ENCODE measurements at regions not wholly inside any gene's neighbourhood (a gene's known extent, or its start where the extent isn't known, plus 50 kb on each side); places are given as distances from the start of the nearest gene placed in this dataset.

DNA sequence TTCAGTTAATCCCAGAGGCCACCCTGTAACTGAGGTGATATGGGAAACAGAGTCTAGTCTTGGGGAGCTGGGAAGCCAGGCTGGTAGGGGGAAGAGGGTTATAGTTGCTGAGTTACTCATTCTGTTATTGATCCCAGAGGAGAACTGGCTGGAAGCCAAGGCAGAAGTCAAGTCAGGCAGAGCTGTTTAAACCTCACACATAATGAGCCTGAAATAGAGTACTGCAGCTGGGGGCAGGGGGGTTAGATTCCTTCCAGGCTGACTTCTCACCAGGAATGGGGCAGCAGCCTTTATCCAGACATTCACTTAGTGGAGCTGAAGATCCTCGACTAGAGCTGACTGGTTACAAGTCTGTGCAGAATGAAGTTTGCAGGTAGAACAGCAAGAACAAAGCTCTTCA, 144.9 kb downstream of the C4orf33 start:
- DNase-seq (ENCODE audit: extremely low read depth in 1 of 4, low spot score in 3 of 4) = no peak
- no peaks in the 10 kb centered on the region for H3K79me2 ChIP-seq (ENCODE audit: control insufficient read depth, insufficient read depth, low read length)
- no peak for FAIRE-seq
- no peaks in the 10 kb centered on the region for H3K9me1 ChIP-seq (ENCODE audit: control insufficient read depth, insufficient read depth, low read length)
- no peaks in the 10 kb centered on the region for H3K36me3 ChIP-seq (ENCODE audit: control insufficient read depth, insufficient read depth, low read length)
- H3K27ac ChIP-seq (ENCODE audit: extremely low read depth, low read depth, low read length) = no peak overlapping the region
- CTCF ChIA-PET (ENCODE audit: low intra/inter-chr PET ratio) = no interaction called here
- H4K20me1 ChIP-seq (replicated peaks; ENCODE audit: control insufficient read depth, insufficient read depth, low read length) = no peaks in the 10 kb centered on the region
- H3K9ac ChIP-seq (ENCODE audit: insufficient read depth in 1 of 2, low read depth in 2 of 2, low read length in 2 of 2) = no peak overlapping the region
- BruUV-seq (replicated peaks) = no TSS peak
- intact Hi-C loops (cut with micrococcal nuclease) = no loop called here
- no peak overlapping the region for H2AFZ ChIP-seq (ENCODE audit: low read depth, low read length)
- H3K4me1 ChIP-seq (replicated peaks in 1 of 2; ENCODE audit: control insufficient read depth in 2 of 2, insufficient read depth in 2 of 2, low read length in 2 of 2) = no peaks in the 10 kb centered on the region
- H3K4me3 ChIP-seq = no peak overlapping the region
- no peaks in the 10 kb centered on the region; a peak in 1 of 5 replicates for H3K27me3 ChIP-seq (ENCODE audit: control insufficient read depth in 2 of 2, insufficient read depth in 2 of 2, low read length in 2 of 2)
- ATAC-seq = no peak
- in situ Hi-C loops (cut with MboI) = no loop called here
- 0% methylated on average over 1 of the region's 1 CpG for WGBS (ENCODE audit: insufficient coverage, low coverage, missing lambda C conversion rate)
- H3K4me2 ChIP-seq (ENCODE audit: insufficient read depth, low read length) = no peak overlapping the region
- no peaks in the 10 kb centered on the region for H3K9me3 ChIP-seq (replicated peaks; ENCODE audit: control insufficient read depth, insufficient read depth, low read depth, low read length)
- POLR2A ChIA-PET = no interaction called here
- TF ChIP-seq KLF1 (tag; IDR thresholded peaks at IDR 0.05) = no peak
- TF ChIP-seq RAD51 (IDR thresholded peaks at IDR 0.05; ENCODE audit: borderline replicate concordance, low read depth) = no peak
- TF ChIP-seq ZNF668 (CRISPR knock-in tag; IDR thresholded peaks at IDR 0.05) = no peak
- no peak for TF ChIP-seq TFAM (CRISPR knock-in tag; conservative IDR thresholded peaks at IDR 0.05)
- TF ChIP-seq PHB2 (IDR thresholded peaks at IDR 0.05; ENCODE audit: low read depth) = no peak
- TF ChIP-seq ZC3H8 (IDR thresholded peaks at IDR 0.05) = no peak
- no peak for TF ChIP-seq FOXP1 (CRISPR knock-in tag; IDR thresholded peaks at IDR 0.05)
- no peak for TF ChIP-seq SNIP1 (IDR thresholded peaks at IDR 0.05; ENCODE audit: low read depth)
- TF ChIP-seq, protein P1, sequence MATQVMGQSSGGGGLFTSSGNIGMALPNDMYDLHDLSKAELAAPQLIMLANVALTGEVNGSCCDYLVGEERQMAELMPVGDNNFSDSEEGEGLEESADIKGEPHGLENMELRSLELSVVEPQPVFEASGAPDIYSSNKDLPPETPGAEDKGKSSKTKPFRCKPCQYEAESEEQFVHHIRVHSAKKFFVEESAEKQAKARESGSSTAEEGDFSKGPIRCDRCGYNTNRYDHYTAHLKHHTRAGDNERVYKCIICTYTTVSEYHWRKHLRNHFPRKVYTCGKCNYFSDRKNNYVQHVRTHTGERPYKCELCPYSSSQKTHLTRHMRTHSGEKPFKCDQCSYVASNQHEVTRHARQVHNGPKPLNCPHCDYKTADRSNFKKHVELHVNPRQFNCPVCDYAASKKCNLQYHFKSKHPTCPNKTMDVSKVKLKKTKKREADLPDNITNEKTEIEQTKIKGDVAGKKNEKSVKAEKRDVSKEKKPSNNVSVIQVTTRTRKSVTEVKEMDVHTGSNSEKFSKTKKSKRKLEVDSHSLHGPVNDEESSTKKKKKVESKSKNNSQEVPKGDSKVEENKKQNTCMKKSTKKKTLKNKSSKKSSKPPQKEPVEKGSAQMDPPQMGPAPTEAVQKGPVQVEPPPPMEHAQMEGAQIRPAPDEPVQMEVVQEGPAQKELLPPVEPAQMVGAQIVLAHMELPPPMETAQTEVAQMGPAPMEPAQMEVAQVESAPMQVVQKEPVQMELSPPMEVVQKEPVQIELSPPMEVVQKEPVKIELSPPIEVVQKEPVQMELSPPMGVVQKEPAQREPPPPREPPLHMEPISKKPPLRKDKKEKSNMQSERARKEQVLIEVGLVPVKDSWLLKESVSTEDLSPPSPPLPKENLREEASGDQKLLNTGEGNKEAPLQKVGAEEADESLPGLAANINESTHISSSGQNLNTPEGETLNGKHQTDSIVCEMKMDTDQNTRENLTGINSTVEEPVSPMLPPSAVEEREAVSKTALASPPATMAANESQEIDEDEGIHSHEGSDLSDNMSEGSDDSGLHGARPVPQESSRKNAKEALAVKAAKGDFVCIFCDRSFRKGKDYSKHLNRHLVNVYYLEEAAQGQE (IDR thresholded peaks at IDR 0.05; ENCODE audit: borderline replicate concordance) = no peak
- TF ChIP-seq, protein P1 (CRISPR knock-in tag; IDR thresholded peaks at IDR 0.05; ENCODE audit: low read depth) = no peak
- no peak for TF ChIP-seq RNF2 (IDR thresholded peaks at IDR 0.05)
- TF ChIP-seq ZFPM2 (CRISPR knock-in tag; IDR thresholded peaks at IDR 0.05) = no peak
- TF ChIP-seq, protein P2, sequence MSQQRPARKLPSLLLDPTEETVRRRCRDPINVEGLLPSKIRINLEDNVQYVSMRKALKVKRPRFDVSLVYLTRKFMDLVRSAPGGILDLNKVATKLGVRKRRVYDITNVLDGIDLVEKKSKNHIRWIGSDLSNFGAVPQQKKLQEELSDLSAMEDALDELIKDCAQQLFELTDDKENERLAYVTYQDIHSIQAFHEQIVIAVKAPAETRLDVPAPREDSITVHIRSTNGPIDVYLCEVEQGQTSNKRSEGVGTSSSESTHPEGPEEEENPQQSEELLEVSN (IDR thresholded peaks at IDR 0.05; ENCODE audit: borderline replicate concordance in 1 of 2, extremely low read depth in 1 of 2, insufficient read depth in 1 of 2, insufficient read length in 1 of 2, low read depth in 1 of 2, low read length in 1 of 2, poor library complexity in 1 of 2, severe bottlenecking in 1 of 2) = no peak
- no peak for TF ChIP-seq MYNN (IDR thresholded peaks at IDR 0.05)
- TF ChIP-seq MYNN (CRISPR knock-in tag; IDR thresholded peaks at IDR 0.05) = no peak
- TF ChIP-seq MAZ (CRISPR knock-in tag; conservative IDR thresholded peaks at IDR 0.05 in 1 of 2, IDR thresholded peaks at IDR 0.05 in 1 of 2) = no peak
- TF ChIP-seq ZNF212 (CRISPR knock-in tag; IDR thresholded peaks at IDR 0.05) = no peak
- no peak for TF ChIP-seq FOXK2 (conservative IDR thresholded peaks at IDR 0.05 in 1 of 2, IDR thresholded peaks at IDR 0.05 in 1 of 2; ENCODE audit: low read depth in 2 of 2)
- no peak for TF ChIP-seq MCM7 (IDR thresholded peaks at IDR 0.05)
